ENCODE measurements at regions not wholly inside any gene's neighbourhood (a gene's known extent, or its start where the extent isn't known, plus 50 kb on each side); places are given as distances from the start of the nearest gene placed in this dataset.

DNA sequence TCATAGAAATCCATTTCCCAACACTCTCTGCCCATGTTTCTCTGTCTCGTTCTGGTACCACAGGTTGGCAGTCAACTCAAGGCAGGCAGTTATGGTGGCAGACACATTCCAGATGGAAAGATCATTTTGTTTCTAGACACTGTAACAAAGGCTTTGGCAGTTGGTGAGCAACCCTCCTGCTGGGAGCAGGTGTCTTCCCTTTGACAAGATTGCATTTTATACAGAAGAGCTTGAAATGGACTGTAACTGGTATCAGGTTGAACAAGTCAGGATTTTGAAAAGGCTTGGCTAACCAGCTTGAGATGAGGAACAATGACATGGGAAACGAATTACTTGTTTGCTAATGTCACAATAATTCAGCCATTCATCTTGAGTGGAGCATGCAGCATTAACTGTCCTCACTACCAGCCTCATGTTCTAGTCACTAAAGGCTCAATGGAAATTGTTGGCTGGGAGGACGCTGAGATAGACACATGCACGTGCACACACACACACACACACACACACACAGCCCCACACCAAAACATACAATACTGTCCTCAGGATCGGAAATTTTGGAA is 170.0 kb downstream of the SEMA6D start:
- no peak for TF ChIP-seq POLR2A (IDR thresholded peaks at IDR 0.05)
- TF ChIP-seq, protein P1, sequence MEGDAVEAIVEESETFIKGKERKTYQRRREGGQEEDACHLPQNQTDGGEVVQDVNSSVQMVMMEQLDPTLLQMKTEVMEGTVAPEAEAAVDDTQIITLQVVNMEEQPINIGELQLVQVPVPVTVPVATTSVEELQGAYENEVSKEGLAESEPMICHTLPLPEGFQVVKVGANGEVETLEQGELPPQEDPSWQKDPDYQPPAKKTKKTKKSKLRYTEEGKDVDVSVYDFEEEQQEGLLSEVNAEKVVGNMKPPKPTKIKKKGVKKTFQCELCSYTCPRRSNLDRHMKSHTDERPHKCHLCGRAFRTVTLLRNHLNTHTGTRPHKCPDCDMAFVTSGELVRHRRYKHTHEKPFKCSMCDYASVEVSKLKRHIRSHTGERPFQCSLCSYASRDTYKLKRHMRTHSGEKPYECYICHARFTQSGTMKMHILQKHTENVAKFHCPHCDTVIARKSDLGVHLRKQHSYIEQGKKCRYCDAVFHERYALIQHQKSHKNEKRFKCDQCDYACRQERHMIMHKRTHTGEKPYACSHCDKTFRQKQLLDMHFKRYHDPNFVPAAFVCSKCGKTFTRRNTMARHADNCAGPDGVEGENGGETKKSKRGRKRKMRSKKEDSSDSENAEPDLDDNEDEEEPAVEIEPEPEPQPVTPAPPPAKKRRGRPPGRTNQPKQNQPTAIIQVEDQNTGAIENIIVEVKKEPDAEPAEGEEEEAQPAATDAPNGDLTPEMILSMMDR (IDR thresholded peaks at IDR 0.05): no peak
